A549 (cell line): ENCODE measurements at regions not wholly inside any gene's neighbourhood (a gene's known extent, or its start where the extent isn't known, plus 50 kb on each side); places are given as distances from the start of the nearest gene placed in this dataset.

Source experiments
- ATAC-seq, 2 experiments: fragments of 200-7000 bp in 1 of 2; fragments of >200 bp in 1 of 2; cut with Nextera tagmentation in 1 of 2; cut with Tn5 transposase in 1 of 2; 3 replicates each; pipeline versions ENCODE4 v1.8.0 to v1.9.1; 2018 to 2020; ENCODE audit warnings: mild to moderate bottlenecking in 1 of 2, moderate library complexity in 1 of 2
- CTCF ChIA-PET: fragments of 300-600 bp; sonication (Branson Sonifier 250); formaldehyde crosslinking; extraction: SDS; loops from one replicate; lab custom pipeline; 2021; ENCODE audit warnings: antibody characterized with exemption, inconsistent platforms; lab: Yijun Ruan, JAX
- POLR2A ChIA-PET: fragments of 350-600 bp; formaldehyde crosslinking; extraction: SDS; loops from one replicate; lab custom pipeline; 2021; ENCODE audit warnings: antibody characterized with exemption, inconsistent platforms; lab: Yijun Ruan, JAX
- DNase-seq, 2 experiments: peaks; one replicate each; pipeline versions ENCODE4 v3.0.0 to v3.0.0-alpha.2; 2011 to 2016; ENCODE audit warnings: low read depth in 1 of 2, low spot score in 1 of 2
- FAIRE-seq: peaks from 2 replicates; lab custom pipeline; 2011; peaks lifted over from hg19 to GRCh38; lab: Jason Lieb, UNC
- H3K27ac ChIP-seq, 2 experiments: fragments of >200 bp; sonication (Bioruptor Twin); formaldehyde crosslinking; 3 replicates each; pipeline ENCODE4 v1.5.1; 2016 to 2017
- H3K4me1 ChIP-seq: fragments of >200 bp; sonication (Bioruptor Twin); formaldehyde crosslinking; 3 replicates; pipeline ENCODE4 v1.6.1; 2016
- H3K4me2 ChIP-seq: fragments of >200 bp; sonication (Bioruptor Twin); formaldehyde crosslinking; 3 replicates; pipeline ENCODE4 v1.6.1; 2016
- H3K4me3 ChIP-seq: fragments of >200 bp; sonication (Bioruptor Twin); formaldehyde crosslinking; 3 replicates; pipeline ENCODE4 v1.5.1; 2016
- H3K9me3 ChIP-seq: fragments of >200 bp; sonication (Bioruptor Twin); formaldehyde crosslinking; 3 replicates; pipeline ENCODE4 v1.6.1; 2016
- CBX8 ChIP-seq: fragments of 200-600 bp; sonication (generic); IDR thresholded peaks from 2 replicates; pipeline ENCODE4 v1.6.1; 2016
- EP300 ChIP-seq, 2 experiments: fragments of >200 bp; sonication (Bioruptor Twin); formaldehyde crosslinking; IDR thresholded peaks; 2 replicates in 1 of 2; 3 replicates in 1 of 2; pipeline ENCODE4 v1.6.1; 2016 to 2017
- ESRRA ChIP-seq: fragments of 150-350 bp; IDR thresholded peaks from 2 replicates; pipeline ENCODE4 v1.6.1; 2014; ENCODE audit warnings: mild to moderate bottlenecking, low read length, borderline replicate concordance
- FOSB ChIP-seq: fragments of 250-450 bp; sonication (Bioruptor Pico); IDR thresholded peaks from 2 replicates; pipeline ENCODE4 v1.5.0; 2020; ENCODE audit warnings: mild to moderate bottlenecking, moderate library complexity
- FOXS1 ChIP-seq: fragments of 250-450 bp; sonication (Bioruptor Pico); IDR thresholded peaks from 2 replicates; pipeline ENCODE4 v1.5.0; 2020; ENCODE audit warnings: mild to moderate bottlenecking, moderate library complexity
- HDAC2 ChIP-seq: fragments of 200-600 bp; sonication (generic); IDR thresholded peaks from 2 replicates; pipeline ENCODE4 v1.6.1; 2016
- HOXA7 ChIP-seq: fragments of 250-450 bp; sonication (Bioruptor Pico); IDR thresholded peaks from 2 replicates; pipeline ENCODE4 v1.5.0; 2020; ENCODE audit warnings: mild to moderate bottlenecking, moderate library complexity
- MAFK ChIP-seq: fragments of 450-650 bp; IDR thresholded peaks from 2 replicates; pipeline ENCODE4 v1.6.1; 2014; ENCODE audit not compliant: partially characterized antibody
- MYC ChIP-seq: IDR thresholded peaks from 2 replicates; pipeline ENCODE4 v1.6.1; 2012; ENCODE audit warnings: mild to moderate bottlenecking, inconsistent platforms, low read length, improper control_type of control experiment, borderline replicate concordance
- NPAS2 ChIP-seq: fragments of 250-450 bp; sonication (Bioruptor Pico); IDR thresholded peaks from 2 replicates; pipeline ENCODE4 v1.8.0; 2022; ENCODE audit warnings: mild to moderate bottlenecking, moderate library complexity, borderline replicate concordance
- NR3C1 ChIP-seq: fragments of >200 bp; sonication (Bioruptor Twin); formaldehyde crosslinking; IDR thresholded peaks from 3 replicates; pipeline ENCODE4 v1.6.1; 2017
- PHF8 ChIP-seq: fragments of 200-600 bp; sonication (generic); IDR thresholded peaks from 2 replicates; pipeline ENCODE4 v1.6.1; 2016; ENCODE audit warnings: low read depth, mild to moderate bottlenecking, antibody characterized with exemption, moderate library complexity, borderline replicate concordance
- RARB ChIP-seq: fragments of 250-450 bp; sonication (Bioruptor Pico); IDR thresholded peaks from 2 replicates; pipeline ENCODE4 v1.8.0; 2021; ENCODE audit warnings: mild to moderate bottlenecking, moderate library complexity
- TFCP2L1 ChIP-seq: fragments of 250-450 bp; sonication (Bioruptor Pico); IDR thresholded peaks from 2 replicates; pipeline ENCODE4 v1.5.0; 2021; ENCODE audit warnings: mild to moderate bottlenecking
- ZC3H11A ChIP-seq: fragments of 450-650 bp; IDR thresholded peaks from 2 replicates; pipeline ENCODE4 v1.6.1; 2014; ENCODE audit warnings: antibody characterized with exemption, mild to moderate bottlenecking
- ZNF302 ChIP-seq: fragments of 250-450 bp; sonication (Bioruptor Pico); IDR thresholded peaks from 2 replicates; pipeline ENCODE4 v1.9.0; 2021; ENCODE audit warnings: inconsistent platforms, mild to moderate bottlenecking, moderate library complexity
- ZSCAN20 ChIP-seq: fragments of 250-450 bp; sonication (Bioruptor Pico); IDR thresholded peaks from 2 replicates; pipeline ENCODE4 v1.8.0; 2022; ENCODE audit warnings: mild to moderate bottlenecking, moderate library complexity
- WGBS: methylation state at CpG from one replicate; pipeline ENCODE4 v1.1.6; 2017; ENCODE audit errors: missing lambda C conversion rate; 5-methylcytosine and 5-hydroxymethylcytosine counted together
- TF ChIP-seq, protein P1 (sequence below): fragments of >200 bp; sonication (Bioruptor Twin); formaldehyde crosslinking; IDR thresholded peaks from 3 replicates; pipeline ENCODE4 v1.5.1; 2016
- TF ChIP-seq, protein P2 (sequence below): fragments of 250-450 bp; sonication (Bioruptor Pico); IDR thresholded peaks from 2 replicates; pipeline ENCODE4 v1.5.0; 2021; ENCODE audit warnings: mild to moderate bottlenecking, moderate library complexity, borderline replicate concordance
- TF ChIP-seq, protein P3 (sequence below): IDR thresholded peaks from 2 replicates; pipeline ENCODE4 v1.6.1; 2012
- TF ChIP-seq, protein P4 (sequence below): fragments of 250-450 bp; sonication (Bioruptor Pico); IDR thresholded peaks from 2 replicates; pipeline ENCODE4 v1.5.0; 2020; ENCODE audit warnings: low read depth, mild to moderate bottlenecking, moderate library complexity
- TF ChIP-seq, protein P5 (sequence below): fragments of >200 bp; sonication (Bioruptor Twin); formaldehyde crosslinking; IDR thresholded peaks from 3 replicates; pipeline ENCODE4 v1.6.1; 2016
- TF ChIP-seq, protein P6 (sequence below): fragments of 200-600 bp; sonication (generic); IDR thresholded peaks from 2 replicates; pipeline ENCODE4 v1.6.1; 2016; ENCODE audit warnings: antibody characterized with exemption, mild to moderate bottlenecking, moderate library complexity

DNA sequence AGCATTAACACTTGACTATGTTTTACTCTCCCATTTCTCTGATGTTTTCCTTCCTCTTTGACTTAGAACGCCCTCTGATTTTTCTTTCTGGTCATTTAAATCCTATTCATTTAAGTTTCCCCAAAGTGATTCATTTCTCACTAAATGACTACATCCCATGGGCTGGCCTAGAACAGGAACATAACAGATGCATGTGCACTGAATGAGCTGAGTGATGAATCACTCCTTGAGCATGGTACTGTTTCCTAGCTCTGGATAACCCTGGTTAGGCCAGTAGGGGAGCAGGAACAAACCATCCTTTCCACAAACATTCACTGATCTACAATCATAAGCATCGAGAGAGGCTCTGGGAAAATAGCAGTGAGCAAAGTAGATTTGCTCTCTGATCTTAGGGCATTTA, 221.9 kb upstream of the SETBP1 start:
- Histone ChIP-seq H3K4me2 (no peak overlapping the region), H3K4me1 (no peaks in the 10 kb centered on the region), H3K4me3 (no peak overlapping the region), H3K9me3 (no peaks in the 10 kb centered on the region), H3K27ac (no peak overlapping the region)
- ATAC-seq (no peak), DNase-seq (no peak), FAIRE-seq (no peak)
- CTCF ChIA-PET: no interaction called here
- POLR2A ChIA-PET: no interaction called here
- WGBS: 8% methylated on average over 2 of the region's 2 CpGs
- TF ChIP-seq, protein P1, sequence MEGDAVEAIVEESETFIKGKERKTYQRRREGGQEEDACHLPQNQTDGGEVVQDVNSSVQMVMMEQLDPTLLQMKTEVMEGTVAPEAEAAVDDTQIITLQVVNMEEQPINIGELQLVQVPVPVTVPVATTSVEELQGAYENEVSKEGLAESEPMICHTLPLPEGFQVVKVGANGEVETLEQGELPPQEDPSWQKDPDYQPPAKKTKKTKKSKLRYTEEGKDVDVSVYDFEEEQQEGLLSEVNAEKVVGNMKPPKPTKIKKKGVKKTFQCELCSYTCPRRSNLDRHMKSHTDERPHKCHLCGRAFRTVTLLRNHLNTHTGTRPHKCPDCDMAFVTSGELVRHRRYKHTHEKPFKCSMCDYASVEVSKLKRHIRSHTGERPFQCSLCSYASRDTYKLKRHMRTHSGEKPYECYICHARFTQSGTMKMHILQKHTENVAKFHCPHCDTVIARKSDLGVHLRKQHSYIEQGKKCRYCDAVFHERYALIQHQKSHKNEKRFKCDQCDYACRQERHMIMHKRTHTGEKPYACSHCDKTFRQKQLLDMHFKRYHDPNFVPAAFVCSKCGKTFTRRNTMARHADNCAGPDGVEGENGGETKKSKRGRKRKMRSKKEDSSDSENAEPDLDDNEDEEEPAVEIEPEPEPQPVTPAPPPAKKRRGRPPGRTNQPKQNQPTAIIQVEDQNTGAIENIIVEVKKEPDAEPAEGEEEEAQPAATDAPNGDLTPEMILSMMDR: no peak
- no peak for TF ChIP-seq TFCP2L1 (CRISPR knock-in tag)
- no peak for TF ChIP-seq NR3C1
- TF ChIP-seq, protein P2, sequence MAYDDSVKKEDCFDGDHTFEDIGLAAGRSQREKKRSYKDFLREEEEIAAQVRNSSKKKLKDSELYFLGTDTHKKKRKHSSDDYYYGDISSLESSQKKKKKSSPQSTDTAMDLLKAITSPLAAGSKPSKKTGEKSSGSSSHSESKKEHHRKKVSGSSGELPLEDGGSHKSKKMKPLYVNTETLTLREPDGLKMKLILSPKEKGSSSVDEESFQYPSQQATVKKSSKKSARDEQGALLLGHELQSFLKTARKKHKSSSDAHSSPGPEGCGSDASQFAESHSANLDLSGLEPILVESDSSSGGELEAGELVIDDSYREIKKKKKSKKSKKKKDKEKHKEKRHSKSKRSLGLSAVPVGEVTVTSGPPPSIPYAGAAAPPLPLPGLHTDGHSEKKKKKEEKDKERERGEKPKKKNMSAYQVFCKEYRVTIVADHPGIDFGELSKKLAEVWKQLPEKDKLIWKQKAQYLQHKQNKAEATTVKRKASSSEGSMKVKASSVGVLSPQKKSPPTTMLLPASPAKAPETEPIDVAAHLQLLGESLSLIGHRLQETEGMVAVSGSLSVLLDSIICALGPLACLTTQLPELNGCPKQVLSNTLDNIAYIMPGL: no peak
- TF ChIP-seq, all 56 proteins: peak for 0

DNA sequence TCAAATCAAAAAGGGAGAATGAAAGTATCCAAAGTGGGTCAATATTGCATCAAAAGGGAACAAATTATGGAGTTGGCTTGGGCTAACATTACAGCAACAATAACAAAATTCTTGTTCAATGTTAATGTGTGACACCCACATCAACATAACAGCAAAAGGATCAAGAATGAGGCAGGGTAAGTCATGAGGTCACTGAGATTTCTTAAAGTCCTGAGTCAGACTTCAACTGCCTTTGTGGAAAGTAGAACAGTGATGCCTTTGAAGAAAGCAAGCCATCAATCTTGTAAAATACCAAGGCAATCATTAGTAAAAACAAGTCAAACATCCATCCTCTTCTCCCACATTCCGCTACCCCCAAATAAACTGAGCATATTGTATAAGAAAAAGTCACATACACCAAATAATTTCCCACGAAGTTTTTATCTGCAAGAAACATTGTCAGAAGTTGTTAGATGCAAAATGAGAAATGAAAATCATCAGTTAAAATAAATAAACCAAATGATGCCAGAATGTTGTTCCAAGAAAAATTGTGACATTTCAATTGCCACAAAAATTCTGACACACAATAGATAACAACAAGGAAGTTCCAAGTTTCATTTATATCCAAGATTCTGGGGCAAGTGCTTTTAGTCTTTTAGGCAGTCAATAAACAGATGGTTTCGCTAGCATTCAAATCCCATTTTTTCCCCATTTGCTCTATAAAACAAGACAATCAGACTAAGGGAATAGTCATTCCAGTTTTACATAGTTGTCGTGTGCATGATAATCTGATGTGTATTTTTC, 216.1 kb upstream of the SETBP1 start:
- no peaks in the 10 kb centered on the region for H3K9me3 ChIP-seq
- no peaks in the 10 kb centered on the region for H3K4me1 ChIP-seq
- FAIRE-seq: no peak
- DNase-seq: no peak
- H3K4me2 ChIP-seq: no peak overlapping the region
- CTCF ChIA-PET: no interaction called here
- 33% methylated on average over 4 of the region's 4 CpGs for WGBS
- POLR2A ChIA-PET: no interaction called here
- H3K4me3 ChIP-seq: no peak overlapping the region
- no peak for TF ChIP-seq HOXA7 (CRISPR knock-in tag)
- no peak for TF ChIP-seq ESRRA
- TF ChIP-seq NR3C1: no peak
- no peak for TF ChIP-seq FOXS1
- TF ChIP-seq HDAC2: no peak
- no peak for TF ChIP-seq NPAS2 (CRISPR knock-in tag)
- no peak for TF ChIP-seq ZSCAN20
- TF ChIP-seq, protein P3, sequence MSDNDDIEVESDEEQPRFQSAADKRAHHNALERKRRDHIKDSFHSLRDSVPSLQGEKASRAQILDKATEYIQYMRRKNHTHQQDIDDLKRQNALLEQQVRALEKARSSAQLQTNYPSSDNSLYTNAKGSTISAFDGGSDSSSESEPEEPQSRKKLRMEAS: no peak
- TF ChIP-seq MAFK: no peak
- TF ChIP-seq PHF8: no peak
- TF ChIP-seq, protein P4, sequence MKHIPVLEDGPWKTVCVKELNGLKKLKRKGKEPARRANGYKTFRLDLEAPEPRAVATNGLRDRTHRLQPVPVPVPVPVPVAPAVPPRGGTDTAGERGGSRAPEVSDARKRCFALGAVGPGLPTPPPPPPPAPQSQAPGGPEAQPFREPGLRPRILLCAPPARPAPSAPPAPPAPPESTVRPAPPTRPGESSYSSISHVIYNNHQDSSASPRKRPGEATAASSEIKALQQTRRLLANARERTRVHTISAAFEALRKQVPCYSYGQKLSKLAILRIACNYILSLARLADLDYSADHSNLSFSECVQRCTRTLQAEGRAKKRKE (CRISPR knock-in tag): no peak
- no peak for TF ChIP-seq EP300 (IDR thresholded peaks at IDR 0.05)
- no peak overlapping the region for H3K27ac ChIP-seq
- no peak for ATAC-seq

DNA sequence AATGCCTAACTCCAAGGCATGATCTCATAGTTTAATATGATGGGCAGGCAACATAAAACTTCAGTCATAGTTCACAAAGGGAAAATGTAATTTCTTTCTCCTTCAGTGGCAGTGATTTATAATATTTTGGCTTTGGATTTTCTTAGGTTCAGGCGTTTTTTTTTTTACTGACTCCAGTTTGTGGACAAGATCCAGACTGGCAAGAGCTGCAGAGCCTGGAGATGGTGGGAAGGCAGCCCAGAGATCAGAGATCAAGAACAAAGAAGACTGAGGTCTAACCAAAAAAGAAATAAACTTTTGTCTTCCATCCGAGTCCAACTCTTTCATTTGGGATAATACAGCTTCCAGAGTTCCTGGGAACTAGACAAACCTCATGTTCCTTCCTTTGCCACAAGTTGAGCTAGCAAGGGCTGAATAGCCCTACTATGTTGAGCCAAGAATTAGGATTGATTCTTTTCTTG, 215.3 kb upstream of the SETBP1 start:
- WGBS: 3% methylated on average over 2 of the region's 2 CpGs
- CTCF ChIA-PET: no interaction called here
- POLR2A ChIA-PET: interaction anchor here (0.5 kb wide), 1 partner anchor 95 kb away, joined by 4 read pairs; no protein-coding TSS in a partner anchor
- no peak for TF ChIP-seq HDAC2
- no peak for TF ChIP-seq MYC
- TF ChIP-seq RARB (CRISPR knock-in tag): no peak
- TF ChIP-seq, protein P5, sequence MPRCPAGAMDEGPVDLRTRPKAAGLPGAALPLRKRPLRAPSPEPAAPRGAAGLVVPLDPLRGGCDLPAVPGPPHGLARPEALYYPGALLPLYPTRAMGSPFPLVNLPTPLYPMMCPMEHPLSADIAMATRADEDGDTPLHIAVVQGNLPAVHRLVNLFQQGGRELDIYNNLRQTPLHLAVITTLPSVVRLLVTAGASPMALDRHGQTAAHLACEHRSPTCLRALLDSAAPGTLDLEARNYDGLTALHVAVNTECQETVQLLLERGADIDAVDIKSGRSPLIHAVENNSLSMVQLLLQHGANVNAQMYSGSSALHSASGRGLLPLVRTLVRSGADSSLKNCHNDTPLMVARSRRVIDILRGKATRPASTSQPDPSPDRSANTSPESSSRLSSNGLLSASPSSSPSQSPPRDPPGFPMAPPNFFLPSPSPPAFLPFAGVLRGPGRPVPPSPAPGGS: no peak
- no peak for TF ChIP-seq TFCP2L1 (CRISPR knock-in tag)
- TF ChIP-seq, protein P6, sequence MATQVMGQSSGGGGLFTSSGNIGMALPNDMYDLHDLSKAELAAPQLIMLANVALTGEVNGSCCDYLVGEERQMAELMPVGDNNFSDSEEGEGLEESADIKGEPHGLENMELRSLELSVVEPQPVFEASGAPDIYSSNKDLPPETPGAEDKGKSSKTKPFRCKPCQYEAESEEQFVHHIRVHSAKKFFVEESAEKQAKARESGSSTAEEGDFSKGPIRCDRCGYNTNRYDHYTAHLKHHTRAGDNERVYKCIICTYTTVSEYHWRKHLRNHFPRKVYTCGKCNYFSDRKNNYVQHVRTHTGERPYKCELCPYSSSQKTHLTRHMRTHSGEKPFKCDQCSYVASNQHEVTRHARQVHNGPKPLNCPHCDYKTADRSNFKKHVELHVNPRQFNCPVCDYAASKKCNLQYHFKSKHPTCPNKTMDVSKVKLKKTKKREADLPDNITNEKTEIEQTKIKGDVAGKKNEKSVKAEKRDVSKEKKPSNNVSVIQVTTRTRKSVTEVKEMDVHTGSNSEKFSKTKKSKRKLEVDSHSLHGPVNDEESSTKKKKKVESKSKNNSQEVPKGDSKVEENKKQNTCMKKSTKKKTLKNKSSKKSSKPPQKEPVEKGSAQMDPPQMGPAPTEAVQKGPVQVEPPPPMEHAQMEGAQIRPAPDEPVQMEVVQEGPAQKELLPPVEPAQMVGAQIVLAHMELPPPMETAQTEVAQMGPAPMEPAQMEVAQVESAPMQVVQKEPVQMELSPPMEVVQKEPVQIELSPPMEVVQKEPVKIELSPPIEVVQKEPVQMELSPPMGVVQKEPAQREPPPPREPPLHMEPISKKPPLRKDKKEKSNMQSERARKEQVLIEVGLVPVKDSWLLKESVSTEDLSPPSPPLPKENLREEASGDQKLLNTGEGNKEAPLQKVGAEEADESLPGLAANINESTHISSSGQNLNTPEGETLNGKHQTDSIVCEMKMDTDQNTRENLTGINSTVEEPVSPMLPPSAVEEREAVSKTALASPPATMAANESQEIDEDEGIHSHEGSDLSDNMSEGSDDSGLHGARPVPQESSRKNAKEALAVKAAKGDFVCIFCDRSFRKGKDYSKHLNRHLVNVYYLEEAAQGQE: no peak
- no peak for TF ChIP-seq ZNF302 (CRISPR knock-in tag)
- no peak for TF ChIP-seq CBX8
- TF ChIP-seq, protein P4 (CRISPR knock-in tag): no peak
- TF ChIP-seq ZC3H11A: no peak
- TF ChIP-seq FOSB: no peak

More for the DNA sequence above, 215.3 kb upstream of the SETBP1 start:
- ATAC-seq: no peak
- Histone ChIP-seq H3K27ac (no peak overlapping the region), H3K9me3 (no peaks in the 10 kb centered on the region), H3K4me1 (no peaks in the 10 kb centered on the region), H3K4me3 (no peak overlapping the region), H3K4me2 (no peak overlapping the region)
- no peak for DNase-seq
- no peak for FAIRE-seq
